GM23338 (cell line): ENCODE measurements at regions not wholly inside any gene's neighbourhood (a gene's known extent, or its start where the extent isn't known, plus 50 kb on each side); places are given as distances from the start of the nearest gene placed in this dataset.

Experiments
- CREB1 ChIP-seq: fragments of 250-450 bp; sonication (Bioruptor Pico); IDR thresholded peaks from 2 replicates; pipeline ENCODE4 v1.5.0; 2020; ENCODE audit warnings: low read depth, mild to moderate bottlenecking, moderate library complexity
- CTCF ChIP-seq, 2 experiments: fragments of 200-600 bp in 1 of 2; sonication (generic) in 1 of 2; conservative IDR thresholded peaks; 2 replicates each; pipeline versions ENCODE4 v1.5.1 to v1.6.1; 2016 to 2017; ENCODE audit warnings: antibody characterized with exemption in 2 of 2, low read depth in 2 of 2, mild to moderate bottlenecking in 2 of 2, moderate library complexity in 1 of 2
- EZH2 ChIP-seq: fragments of 200-600 bp; sonication (generic); IDR thresholded peaks from one replicate; pipeline ENCODE4 v1.8.0; 2017; ENCODE audit warnings: antibody characterized with exemption, mild to moderate bottlenecking, low read depth; ENCODE audit not compliant: unreplicated experiment
- NANOG ChIP-seq: IDR thresholded peaks from 2 replicates; pipeline ENCODE4 v1.6.1; 2016; ENCODE audit warnings: antibody characterized with exemption, borderline replicate concordance
- STAT1 ChIP-seq: IDR thresholded peaks from one replicate; pipeline ENCODE4 v1.6.1; 2016; ENCODE audit warnings: antibody characterized with exemption; ENCODE audit not compliant: unreplicated experiment

GRCh38 chr1:78255383-78255782 lies 209.6 kb downstream of the GIPC2 start:
- TF ChIP-seq CTCF (conservative IDR thresholded peaks at IDR 0.05; ENCODE audit: low read depth in 2 of 2) (no peak), STAT1 (no peak), CREB1 (CRISPR knock-in tag) (no peak), EZH2 (no peak), NANOG (no peak)
